GM11168 (cell line): ENCODE measurements at regions not wholly inside any gene's neighbourhood (a gene's known extent, or its start where the extent isn't known, plus 50 kb on each side); places are given as distances from the start of the nearest gene placed in this dataset.

Experiments used
- in situ Hi-C: fragments of 300-500 bp; cut with MboI; formaldehyde crosslinking; loops from one replicate; pipeline ENCODE4 v1.12.0; 2022; ENCODE audit warnings: low sequenced_read_pairs; ENCODE audit not compliant: unreplicated experiment

GRCh38 chr17:77319211-77320043, 178.7 kb downstream of the SEC14L1 start:
- in situ Hi-C loops = no loop called here

- in situ Hi-C loops = no loop called here
Measured at GRCh38 chr17:77320044-77320440, 179.3 kb downstream of the SEC14L1 start.

DNA sequence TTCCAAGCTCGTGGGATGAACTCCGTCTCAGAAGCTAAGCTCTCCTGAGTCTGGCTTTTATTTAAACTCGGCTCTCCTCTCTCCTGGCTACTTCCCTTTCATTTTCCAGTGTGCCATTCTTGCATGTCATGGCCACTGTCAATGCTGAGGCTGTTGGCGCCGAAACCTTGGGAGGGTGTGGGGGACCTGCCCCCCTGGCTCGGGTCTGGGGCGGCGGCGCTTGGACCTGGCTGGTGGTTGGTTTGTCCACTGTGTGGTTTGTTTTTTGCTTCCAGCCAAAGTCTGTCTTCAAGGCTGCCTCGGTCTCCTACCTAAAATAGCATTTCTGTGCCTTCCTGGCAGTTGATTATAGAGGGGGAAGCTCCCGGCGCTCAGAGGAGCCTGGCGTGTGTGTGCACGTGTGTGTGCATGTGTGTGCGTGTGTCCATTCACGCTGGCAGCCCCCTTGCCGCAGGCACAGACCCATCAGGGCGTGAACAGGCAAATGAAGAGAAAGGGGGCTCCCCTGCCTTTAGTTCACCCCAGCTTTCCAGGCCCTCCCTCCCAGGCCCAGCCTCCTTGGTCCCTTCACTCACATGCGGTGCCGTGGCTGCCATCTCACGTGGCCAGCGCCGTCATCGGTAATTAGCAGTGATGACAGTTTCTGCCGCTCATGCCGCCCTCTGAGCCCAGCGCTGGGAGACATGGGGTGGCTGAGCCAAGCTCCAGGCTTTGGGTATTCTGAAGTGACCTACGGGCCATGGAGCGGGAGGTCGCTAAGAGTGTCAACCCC, 179.9 kb downstream of the SEC14L1 start:
- in situ Hi-C loops = no loop called here

- in situ Hi-C loops = no loop called here
Measured at GRCh38 chr17:77321649-77322513, 181.1 kb downstream of the SEC14L1 start.

- in situ Hi-C loops = no loop called here
Measured at GRCh38 chr17:77322514-77323412, 182.0 kb downstream of the SEC14L1 start.

DNA sequence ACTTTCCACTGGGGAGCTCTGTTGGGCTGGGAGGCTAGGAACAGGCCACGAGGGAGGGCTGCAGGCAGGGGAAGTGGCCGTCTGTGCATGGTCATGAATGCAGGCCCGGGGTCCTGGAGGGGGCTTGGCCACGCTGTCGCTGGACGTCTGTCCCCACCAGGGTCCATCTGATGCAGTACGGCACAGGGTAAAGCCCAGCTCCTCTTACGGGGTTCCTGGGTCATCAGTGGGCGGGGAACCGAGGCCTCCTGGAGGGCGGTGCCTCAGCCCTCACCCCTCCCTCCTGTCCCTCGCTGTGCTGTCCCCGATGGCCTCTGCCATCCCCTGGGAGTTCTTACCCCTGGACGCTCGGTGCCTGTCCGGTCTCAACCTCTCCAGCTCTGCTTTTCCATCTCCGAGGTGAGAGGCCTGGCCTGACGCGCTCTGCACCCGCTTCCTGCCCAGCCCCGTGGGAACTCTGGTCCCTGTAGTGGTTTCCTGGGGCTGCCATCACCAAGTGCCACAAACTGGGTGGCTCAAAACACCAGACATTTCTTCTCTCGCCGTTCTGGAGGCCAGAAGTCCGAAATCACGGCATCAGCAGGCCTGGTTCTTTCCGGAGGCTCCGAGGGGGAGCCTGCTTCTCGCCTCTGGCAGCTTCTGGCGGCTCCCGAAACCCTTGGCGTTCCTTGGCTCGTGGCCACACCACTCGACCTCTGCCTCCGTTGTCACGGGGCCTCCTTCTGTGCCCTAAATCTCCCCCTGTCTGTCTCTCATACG, 182.8 kb downstream of the SEC14L1 start:
- in situ Hi-C loops = no loop called here

- in situ Hi-C loops = no loop called here
Measured at GRCh38 chr17:77324227-77324626, 183.5 kb downstream of the SEC14L1 start.

DNA sequence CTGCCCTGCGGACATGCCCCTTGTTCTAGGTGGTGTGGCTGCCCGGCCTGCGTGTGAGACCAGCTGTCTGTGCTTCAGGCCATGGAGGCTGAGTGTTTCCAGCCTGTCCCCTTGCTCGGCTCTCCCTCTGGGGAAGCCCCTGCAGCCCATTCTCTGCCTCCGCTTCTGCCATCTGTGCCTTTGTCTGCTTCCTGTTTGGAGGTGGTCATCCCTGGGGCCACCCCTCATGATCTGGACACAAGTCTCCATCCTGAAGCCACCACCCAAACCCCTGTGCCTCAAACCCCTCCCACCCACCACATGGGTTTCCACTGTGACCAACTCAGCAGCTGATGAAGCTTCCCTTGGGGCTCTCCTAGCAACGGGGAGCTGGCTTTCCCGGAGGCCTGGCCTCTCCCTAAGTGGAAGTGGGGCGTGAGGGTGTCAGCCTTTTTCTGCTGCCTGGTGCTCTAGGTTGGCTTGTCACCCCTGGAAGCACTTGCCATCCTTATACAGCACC, 184.9 kb downstream of the SEC14L1 start:
- in situ Hi-C loops = loop anchor here (5.0 kb wide), 1 partner anchor 167 kb away; no protein-coding TSS in a partner anchor

DNA sequence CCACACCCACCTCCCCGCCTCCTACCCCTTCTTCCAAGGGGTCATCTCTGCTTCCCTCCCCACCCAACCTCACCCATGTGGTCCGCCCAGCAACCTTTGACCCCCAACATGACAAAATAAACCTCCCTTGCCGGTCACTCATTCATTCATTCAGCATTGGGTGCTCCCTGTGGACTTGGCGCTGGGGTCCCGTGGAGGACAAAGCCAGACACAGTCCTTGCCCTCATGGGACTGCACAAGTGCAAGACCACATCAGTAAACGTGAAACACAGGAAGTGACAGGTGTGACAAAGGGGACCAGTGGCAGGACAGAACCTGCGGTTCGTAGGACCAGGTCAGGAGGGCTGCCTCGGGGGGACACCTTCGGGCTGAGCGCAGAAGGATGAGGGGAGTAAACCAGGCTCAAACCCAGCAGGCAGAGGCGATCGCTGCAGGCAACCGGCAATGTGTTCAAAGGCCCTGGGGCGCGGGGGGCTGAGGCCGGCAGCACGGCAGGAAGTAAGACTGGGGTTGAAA, 185.4 kb downstream of the SEC14L1 start:
- in situ Hi-C loops = loop anchor here (5.0 kb wide), 1 partner anchor 166 kb away; no protein-coding TSS in a partner anchor

GRCh38 chr17:77326636-77327035, 185.9 kb downstream of the SEC14L1 start:
- in situ Hi-C loops = loop anchor here (5.0 kb wide), 1 partner anchor 166 kb away; no protein-coding TSS in a partner anchor

GRCh38 chr17:77327181-77327565, 186.4 kb downstream of the SEC14L1 start:
- in situ Hi-C loops = loop anchor here (5.0 kb wide), 1 partner anchor 165 kb away; no protein-coding TSS in a partner anchor

DNA sequence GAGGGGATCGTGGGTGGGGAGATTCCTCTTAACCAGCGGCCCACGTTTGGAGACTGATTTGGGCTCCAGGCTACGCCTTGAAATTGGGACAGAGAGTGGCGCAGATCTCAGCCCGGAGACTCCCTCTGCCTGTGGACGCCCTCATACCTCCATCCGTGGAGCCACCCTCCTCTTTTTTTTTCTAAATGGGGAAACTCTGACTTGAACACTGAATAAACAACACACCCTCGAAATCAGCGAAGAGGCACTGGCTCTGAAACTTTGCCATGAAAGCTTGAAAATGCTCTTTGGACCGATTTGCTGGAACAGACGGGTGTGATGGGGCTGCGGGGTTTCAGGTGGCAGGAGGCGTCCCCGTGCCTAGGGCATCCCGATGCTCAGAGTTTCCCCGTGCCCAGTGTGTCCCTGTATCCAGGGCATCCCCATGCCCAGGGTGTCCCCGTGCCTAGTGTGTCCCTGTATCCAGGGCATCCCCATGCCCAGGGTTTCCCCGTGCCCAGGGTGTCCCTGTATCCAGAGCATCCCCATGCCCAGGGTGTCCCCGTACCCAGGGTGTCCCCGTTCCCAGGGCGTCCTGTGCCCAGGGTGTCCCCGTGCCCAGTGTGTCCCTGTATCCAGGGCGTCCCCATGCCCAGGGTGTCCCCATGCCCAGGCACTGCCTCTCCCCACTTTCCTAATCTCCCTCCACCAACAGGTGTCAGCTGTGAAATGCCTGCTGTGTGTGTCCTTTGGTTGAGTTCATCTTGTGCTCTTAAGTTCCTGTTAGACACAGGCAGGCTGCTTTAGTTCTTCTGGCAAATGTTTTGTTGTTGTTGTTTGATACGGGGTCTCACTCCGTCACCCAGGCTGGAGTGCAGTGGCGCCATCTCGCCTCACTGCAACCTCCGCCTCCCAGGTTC, 187.0 kb downstream of the SEC14L1 start:
- in situ Hi-C loops = loop anchor here (5.0 kb wide), 1 partner anchor 164 kb away; no protein-coding TSS in a partner anchor

DNA sequence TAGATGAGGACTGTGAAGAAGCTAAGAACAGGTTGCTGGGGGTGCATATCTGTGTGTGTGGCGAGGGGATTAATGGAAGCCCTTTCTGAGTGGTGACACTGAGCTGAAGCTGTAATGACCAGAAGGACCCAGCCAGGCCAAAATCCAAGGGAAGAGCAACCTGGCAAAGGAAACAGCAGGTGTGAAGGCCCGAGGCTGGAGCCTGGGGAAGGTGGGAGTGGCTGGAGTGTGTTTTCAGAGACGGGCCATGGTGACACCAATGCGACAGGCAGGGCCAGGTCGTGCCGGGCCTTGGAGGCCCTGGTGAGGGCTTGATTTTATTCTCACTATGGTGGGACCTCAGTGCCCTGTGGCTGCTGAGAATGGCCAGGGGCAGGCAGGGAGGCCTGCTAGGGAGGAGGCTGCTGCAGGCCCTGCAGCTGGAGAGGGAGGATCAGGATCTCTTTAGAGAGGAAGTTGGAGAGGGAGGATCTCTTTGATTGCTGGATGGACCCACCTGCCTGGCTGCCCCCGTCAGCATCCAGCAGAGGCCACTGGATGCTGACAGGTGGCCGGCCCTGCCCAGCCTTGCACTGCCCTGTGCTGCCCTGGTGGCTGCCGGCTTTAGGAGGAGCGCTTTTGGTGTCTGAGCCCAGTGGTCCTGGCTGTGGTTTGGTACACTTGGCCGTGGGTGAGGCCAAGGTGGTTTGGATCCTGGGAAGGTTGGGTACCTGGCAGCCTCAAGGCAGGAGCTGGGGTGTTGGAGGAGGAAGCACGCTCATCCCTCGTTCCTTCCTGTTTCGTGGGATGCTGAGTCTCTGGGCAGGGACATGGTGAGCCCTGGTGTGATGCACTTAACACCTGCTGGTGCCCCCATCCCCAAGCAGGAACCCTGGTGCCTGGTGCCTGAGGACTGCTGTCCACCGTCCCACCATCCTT, 188.3 kb downstream of the SEC14L1 start:
- in situ Hi-C loops = loop anchor here (5.0 kb wide), 1 partner anchor 163 kb away; no protein-coding TSS in a partner anchor

DNA sequence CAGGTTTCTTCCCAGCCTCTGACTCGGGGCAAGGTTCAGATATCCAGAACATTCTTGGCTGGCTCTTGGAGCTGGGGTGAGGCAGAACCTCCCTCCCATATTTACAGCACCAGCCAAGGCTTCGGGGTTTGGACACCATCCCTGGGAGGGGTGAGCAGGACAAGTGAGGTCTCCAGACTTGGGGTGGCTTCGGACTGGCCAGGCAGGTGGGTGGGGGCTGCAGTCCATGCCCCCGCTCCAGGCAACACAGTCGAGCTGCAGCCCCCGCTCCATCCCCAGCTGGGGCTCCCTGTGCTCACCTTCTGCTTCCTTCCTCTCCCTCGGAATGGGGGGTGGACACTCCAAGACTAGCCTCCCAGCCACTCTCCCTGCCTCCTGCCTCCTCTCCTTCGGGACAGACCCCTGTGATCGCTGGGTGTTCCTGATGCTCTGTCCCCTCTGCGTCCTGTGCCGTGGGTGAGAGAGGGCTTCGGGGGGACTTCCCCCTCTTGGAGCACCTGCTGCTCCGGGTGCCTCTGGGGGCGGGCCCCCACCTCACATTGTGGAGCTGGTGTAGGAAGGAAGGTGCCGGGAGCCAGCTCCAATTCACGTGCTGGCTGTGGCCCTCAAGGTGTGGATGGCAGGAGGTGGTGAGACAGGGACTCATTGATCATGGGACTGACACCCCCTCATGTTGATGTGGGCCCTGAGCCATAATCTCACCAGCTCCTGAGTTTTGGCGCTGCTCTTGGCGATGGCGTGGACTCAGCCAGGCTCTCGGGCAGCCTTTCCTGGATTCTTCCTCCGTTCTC, 189.2 kb downstream of the SEC14L1 start:
- in situ Hi-C loops = loop anchor here (5.0 kb wide), 2 partner anchors 62 to 162 kb away; no protein-coding TSS in a partner anchor

DNA sequence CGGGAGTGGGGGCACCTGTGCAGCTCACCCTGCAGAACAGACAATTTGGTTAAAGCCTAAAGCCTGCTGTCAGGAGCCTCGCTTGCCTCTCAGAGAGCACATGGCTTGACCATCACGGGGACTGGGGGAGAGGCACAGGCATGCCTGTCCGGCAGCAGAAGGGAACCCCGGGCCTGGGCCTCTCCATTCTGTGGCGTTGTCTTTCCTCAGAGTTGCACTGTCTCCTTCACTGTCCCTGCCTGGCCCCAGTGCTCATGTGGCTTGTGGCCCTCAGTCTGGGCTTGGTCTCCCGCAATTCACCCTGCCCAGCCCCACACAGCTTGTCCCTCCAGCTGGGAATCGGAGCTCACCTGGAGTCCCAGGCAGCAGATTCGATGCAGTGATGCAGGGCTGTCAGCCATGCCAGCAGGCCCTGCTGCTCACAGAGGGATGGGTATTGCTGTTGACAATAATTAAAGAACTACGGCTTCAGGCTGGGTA, 189.9 kb downstream of the SEC14L1 start:
- in situ Hi-C loops = loop anchor here (5.0 kb wide), 1 partner anchor 62 kb away; no protein-coding TSS in a partner anchor
